ENCODE measurements at regions not wholly inside any gene's neighbourhood (a gene's known extent, or its start where the extent isn't known, plus 50 kb on each side); places are given as distances from the start of the nearest gene placed in this dataset.

- no peak for DNase-seq
These were observed 513.6 kb downstream of the FAT4 start for GRCh38 chr4:125828346-125828745.

GRCh38 chr4:125832161-125832560 is 517.4 kb downstream of the FAT4 start:
- DNase-seq: no peak

GRCh38 chr4:125836597-125837195 is 521.9 kb downstream of the FAT4 start:
- no peak for DNase-seq

DNA sequence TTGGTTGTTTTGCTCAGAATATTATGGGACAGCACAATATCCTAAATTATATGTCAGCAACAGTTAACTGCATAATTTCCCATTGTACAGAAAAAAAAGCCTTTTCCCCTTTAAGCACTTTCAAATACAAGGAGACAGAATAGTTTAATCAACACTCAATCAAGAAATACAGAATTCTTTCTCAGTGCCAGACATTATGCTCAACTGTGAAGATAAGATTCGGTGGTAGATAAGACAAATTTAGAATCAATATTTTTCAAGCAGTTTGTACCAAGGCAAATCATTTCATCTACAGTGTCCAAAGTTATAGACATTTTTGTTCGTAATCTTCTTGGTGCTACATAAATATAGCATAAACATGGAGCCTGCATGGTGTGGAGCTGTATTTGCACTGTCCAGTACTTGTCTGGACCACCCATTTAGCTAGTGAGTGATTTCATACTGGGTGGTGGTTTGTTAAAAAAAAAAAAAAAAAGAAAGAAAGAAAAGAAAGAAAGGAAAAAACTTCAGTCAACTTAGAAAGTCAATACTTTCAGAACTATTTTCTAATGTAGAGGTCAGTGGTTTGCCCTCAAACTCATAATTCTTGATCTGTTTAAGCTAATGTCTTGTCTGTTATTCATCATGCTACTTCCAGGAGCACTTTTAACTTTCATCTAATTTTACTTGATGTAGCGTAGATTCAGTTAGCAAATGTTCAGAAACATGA is 522.9 kb downstream of the FAT4 start:
- DNase-seq: no peak

- DNase-seq: no peak
These were observed 523.4 kb downstream of the FAT4 start for GRCh38 chr4:125838202-125838601.

- no peak for DNase-seq
These were observed 524.2 kb downstream of the FAT4 start for GRCh38 chr4:125838924-125839323.

DNA sequence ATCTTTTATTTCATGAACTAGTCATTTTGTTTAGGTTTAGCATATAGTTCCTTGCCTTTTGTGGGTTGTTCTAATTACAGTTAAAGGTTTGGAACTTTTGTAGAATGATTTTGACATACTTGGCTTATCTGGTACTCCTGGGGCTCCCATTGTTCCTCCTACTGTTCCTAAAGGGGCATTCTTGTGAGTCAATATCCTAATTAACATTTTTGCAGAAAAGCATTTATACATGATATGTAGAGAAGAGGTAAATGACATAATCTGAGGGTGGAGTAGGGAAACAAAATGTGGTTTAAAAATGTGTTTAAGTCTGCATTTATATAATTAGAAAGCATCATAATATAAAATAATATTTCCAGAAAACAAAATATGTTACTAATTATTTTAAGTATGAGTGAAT is 529.2 kb downstream of the FAT4 start:
- DNase-seq: no peak

DNA sequence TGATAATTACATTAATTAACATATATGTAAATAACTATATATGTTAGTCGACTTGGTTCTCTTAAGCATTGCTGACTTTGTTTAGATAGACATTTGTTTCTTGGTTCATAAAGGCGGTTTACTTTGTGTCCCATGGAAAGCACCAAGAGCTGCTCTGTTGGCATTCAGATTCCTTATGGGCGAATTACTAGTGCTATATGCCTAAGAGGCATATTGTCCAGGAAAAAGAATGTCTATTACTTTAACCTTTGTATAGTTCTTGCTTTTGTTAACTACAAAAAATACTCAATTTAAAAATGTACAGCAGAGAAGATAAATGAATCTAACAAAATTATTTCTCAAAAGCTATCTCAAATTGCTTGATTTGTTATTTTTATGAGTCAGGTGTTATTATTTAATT is 532.8 kb downstream of the FAT4 start:
- DNase-seq: no peak

- no peak for DNase-seq
These were observed 535.1 kb downstream of the FAT4 start for GRCh38 chr4:125849869-125850268.

DNA sequence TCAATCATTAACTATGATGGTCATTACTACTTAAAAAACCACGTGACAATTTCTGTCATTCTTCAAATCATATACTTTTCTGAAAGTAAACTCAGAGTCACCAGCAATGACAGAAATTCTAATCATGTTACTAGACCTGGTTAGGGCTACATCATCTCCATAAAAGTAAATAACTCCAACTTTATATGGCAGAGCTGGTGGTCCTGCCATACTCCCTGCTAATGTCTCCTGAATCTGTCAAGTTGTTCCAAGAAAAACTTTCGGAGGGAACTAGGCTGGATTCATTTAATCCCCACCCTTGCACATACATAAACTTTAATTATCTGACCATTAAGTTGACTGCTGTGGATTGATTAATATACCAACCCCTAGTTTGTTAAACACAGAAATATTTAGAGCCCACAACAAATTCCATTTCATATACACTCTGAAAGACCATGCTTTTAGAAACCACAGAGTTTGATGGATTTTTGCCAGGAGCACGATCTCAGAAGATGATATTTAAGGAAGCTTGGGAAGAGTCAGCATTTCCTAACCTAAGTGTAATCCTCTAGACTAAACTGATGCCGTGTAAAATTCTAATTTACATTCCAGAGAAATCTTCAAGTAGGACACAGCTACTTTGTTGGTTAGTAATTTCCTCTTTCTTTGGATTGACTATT is 577.0 kb downstream of the FAT4 start:
- no peak for DNase-seq

- no peak for DNase-seq
These were observed 590.0 kb downstream of the FAT4 start for GRCh38 chr4:125904802-125905201.

- no peak for DNase-seq
These were observed 596.3 kb downstream of the FAT4 start for GRCh38 chr4:125911058-125911457.

DNA sequence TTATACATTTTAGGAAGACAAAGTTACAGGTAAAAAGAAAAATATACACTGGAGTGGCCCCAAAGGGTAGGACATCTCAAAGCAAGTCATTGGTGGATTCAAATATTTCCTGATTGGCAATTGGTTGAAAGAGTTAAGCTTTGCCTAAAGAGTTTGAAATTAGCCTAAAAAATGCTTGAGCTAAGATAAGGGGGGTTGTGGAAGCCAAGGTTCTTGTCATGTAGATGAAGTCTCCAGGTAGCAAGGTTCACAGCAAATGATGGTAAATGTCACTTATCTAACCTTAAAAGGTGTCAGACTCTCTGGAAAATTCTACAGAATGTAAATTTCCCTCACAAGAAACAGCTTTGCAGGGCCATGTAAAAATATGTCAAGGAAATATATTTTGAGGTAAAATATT is 596.7 kb downstream of the FAT4 start:
- DNase-seq: no peak

- no peak for DNase-seq
These were observed 602.8 kb downstream of the FAT4 start for GRCh38 chr4:125917559-125917958.

- no peak for DNase-seq
These were observed 613.9 kb downstream of the FAT4 start for GRCh38 chr4:125928652-125929051.

GRCh38 chr4:125938541-125938940 is 623.8 kb downstream of the FAT4 start:
- no peak for DNase-seq

GRCh38 chr4:125940426-125940825 is 625.7 kb downstream of the FAT4 start:
- DNase-seq: no peak

DNA sequence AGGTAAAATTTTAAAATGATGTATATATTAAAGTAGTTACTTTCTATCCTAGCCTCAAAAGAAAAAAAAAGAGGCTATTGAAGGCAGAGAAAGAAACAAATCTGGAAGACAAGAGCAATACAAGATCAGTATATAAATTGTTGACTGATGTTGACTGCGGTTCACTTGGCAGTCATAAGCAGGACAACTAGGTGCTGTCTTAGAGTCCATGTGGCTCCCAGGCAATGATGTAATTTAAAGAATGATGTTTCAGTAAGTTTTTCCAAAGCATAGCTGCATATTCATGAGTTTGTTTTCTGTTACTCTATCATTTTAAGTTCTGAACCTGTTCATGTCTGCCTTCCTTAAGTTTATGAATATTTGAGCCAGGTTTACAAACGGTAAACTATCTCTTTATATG is 630.2 kb downstream of the FAT4 start:
- no peak for DNase-seq

DNA sequence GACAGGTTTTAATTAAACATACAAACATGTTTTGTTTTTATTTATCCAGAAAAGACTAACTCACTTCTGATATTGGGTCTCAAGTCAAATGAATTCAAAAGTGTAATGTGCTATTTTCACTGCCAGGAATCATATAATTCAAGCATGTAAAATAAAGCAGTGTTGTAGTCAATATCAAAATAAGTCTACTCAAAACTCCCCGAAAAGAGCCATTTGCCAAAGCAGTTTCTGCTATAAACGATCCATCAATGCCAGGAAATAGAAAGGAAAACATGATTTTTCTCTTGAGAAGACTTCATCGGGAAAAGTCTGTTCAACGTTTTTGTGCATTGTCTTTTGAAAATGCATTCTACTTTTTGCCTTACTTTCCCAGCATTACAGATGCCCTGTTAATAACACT is 633.3 kb downstream of the FAT4 start:
- DNase-seq: no peak

DNA sequence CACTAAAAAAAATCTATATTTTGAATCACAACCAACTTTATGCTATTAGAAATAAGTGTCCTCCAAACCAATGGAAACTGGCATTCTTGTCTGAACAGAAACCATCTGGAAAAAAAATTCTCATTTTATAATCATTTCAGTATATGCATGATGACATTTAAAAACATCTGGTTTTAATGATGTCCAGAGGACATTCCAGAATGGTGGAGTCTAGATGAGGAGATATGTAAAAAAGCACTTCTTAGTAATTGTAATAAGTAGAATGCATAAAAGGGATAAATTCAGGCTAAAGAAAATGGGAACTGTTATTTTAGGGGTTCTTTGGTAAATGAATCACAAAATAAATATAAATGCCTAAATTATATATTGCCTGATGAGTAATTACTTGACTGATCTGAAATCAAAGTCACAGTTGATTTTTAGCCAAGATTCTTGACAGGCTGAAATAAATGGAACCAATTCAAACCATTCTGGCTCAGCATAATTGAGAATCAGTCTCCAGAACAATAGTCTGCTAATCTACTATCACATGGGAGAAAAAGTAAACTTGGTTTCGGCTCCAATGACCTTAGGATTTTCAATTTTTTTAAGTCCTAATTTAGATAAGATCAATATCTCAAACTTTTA is 636.6 kb downstream of the FAT4 start:
- no peak for DNase-seq

DNA sequence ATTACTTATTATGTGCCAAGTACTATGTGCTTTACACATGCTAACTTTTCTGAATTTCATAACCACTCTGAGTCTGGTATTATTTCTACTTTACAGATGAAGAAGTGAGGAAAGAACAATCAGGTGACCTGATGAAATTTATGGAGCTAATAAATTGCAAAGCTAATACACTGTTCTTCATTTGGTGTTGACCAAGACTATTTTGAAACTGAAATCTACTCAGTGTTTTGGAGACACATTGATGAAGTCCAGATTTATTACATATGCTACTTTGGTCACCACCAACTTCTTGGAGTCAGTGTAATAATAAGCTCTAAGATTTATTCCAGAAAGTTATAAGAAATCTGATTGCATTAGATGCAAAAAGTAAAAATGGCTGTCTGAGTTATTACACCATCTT is 637.9 kb downstream of the FAT4 start:
- no peak for DNase-seq

- DNase-seq: no peak
These were observed 641.5 kb downstream of the FAT4 start for GRCh38 chr4:125956276-125956675.

DNA sequence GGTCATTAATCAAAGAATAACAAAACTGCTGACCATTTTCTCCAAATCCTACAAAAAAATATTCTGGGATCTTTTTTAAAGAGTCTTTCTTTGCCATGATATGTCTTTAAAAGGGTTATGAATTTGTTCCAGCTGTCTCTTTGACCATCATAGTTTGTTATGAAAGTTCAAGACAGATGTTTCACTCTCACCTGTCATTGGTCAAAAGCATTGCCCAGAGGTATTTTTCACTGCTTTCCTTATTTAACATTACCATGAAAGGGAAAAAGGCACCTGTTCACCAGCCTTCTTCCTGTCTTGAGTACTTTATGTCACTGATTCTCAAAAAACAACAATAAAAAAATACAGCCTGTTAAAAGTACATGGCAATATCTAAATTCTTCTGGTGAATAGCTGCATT is 643.8 kb downstream of the FAT4 start:
- no peak for DNase-seq

DNA sequence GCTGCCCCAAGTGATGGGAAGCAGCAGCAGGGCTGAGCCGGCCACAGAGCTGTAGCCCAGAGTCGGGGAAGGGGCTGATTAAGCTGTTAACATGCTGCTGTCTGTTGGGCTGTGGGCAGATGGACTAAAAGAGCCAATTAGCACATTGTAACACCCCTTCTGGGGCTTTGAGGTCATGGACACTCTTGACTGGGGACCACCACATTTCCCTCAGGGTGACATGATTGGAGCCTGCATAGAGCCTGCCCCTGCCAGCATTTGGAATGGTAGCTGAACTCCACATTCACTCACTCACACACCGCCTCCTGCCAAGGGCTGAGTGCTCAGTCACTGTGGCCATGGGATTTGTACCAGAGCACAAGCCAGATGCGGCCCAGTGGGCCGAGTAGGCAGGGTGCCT is 646.9 kb downstream of the FAT4 start:
- no peak for DNase-seq
